GM12878 (cell line): ENCODE measurements at regions not wholly inside any gene's neighbourhood (a gene's known extent, or its start where the extent isn't known, plus 50 kb on each side); places are given as distances from the start of the nearest gene placed in this dataset.

Experiments
- ASH2L ChIP-seq: fragments of 300-600, 200-600 bp; sonication (generic); IDR thresholded peaks from 2 replicates; pipeline ENCODE4 v1.6.1; 2017; ENCODE audit warnings: low read depth, mild to moderate bottlenecking, borderline replicate concordance
- BACH1 ChIP-seq: fragments of 450-650 bp; IDR thresholded peaks from 2 replicates; pipeline ENCODE4 v1.6.1; 2017; ENCODE audit warnings: mild to moderate bottlenecking, borderline replicate concordance
- EZH2 ChIP-seq: IDR thresholded peaks from 2 replicates; pipeline ENCODE4 v1.6.1; 2012; ENCODE audit warnings: low read depth, mild to moderate bottlenecking, control low read depth, inconsistent platforms, low read length, borderline replicate concordance; ENCODE audit not compliant: control insufficient read depth
- GABPA ChIP-seq: IDR thresholded peaks from 2 replicates; pipeline ENCODE4 v1.6.1; 2014; ENCODE audit warnings: antibody characterized with exemption, low read depth, mild to moderate bottlenecking, inconsistent platforms
- KDM1A ChIP-seq: fragments of 200-600 bp; sonication (generic); IDR thresholded peaks from 2 replicates; pipeline ENCODE4 v1.6.1; 2016; ENCODE audit warnings: borderline replicate concordance
- MYC ChIP-seq: IDR thresholded peaks from 2 replicates; pipeline ENCODE4 v1.6.1; 2011; ENCODE audit warnings: mild to moderate bottlenecking, low read length, moderate library complexity, inconsistent platforms; ENCODE audit not compliant: insufficient read depth, insufficient replicate concordance, insufficient read length, severe bottlenecking
- NFYB ChIP-seq: IDR thresholded peaks from 2 replicates; pipeline ENCODE4 v1.6.1; 2011; ENCODE audit warnings: low read depth, mild to moderate bottlenecking, low read length, improper control_type of control experiment, moderate library complexity; ENCODE audit not compliant: insufficient read depth
- NR2C1 ChIP-seq: fragments of 450-650 bp; IDR thresholded peaks from 2 replicates; pipeline ENCODE4 v1.6.1; 2017; ENCODE audit warnings: antibody characterized with exemption, mild to moderate bottlenecking, moderate library complexity
- POLR2A ChIP-seq: IDR thresholded peaks from 2 replicates; pipeline ENCODE4 v1.6.1; 2011; ENCODE audit warnings: low read depth, mild to moderate bottlenecking, low read length
- STAT3 ChIP-seq: IDR thresholded peaks from 2 replicates; pipeline ENCODE4 v1.6.1; 2011; ENCODE audit warnings: low read depth, low read length, improper control_type of control experiment
- TCF3 ChIP-seq: IDR thresholded peaks from 2 replicates; pipeline ENCODE4 v1.6.1; 2012; ENCODE audit warnings: low read depth, mild to moderate bottlenecking, low read length, borderline replicate concordance; ENCODE audit not compliant: insufficient read depth
- ZZZ3 ChIP-seq: IDR thresholded peaks from 2 replicates; pipeline ENCODE4 v1.6.1; 2011; ENCODE audit warnings: low read depth; ENCODE audit not compliant: control insufficient read depth, insufficient read length
- TF ChIP-seq, protein P1 (sequence below), 3 experiments: IDR thresholded peaks in 2 of 3; conservative IDR thresholded peaks in 1 of 3; 2 replicates each; pipeline ENCODE4 v1.5.1; 2011; ENCODE audit warnings: low read depth in 3 of 3, low read length in 3 of 3, mild to moderate bottlenecking in 3 of 3, control low read depth in 2 of 3, moderate library complexity in 2 of 3, inconsistent platforms in 1 of 3, mixed read lengths in 1 of 3; ENCODE audit not compliant: control insufficient read depth in 2 of 3, insufficient read depth in 1 of 3; ENCODE audit errors: extremely low read depth in 1 of 3
- TF ChIP-seq, protein P2 (sequence below): IDR thresholded peaks from 2 replicates; pipeline ENCODE4 v1.6.1; 2012; ENCODE audit warnings: mild to moderate bottlenecking, low read depth, low read length

DNA sequence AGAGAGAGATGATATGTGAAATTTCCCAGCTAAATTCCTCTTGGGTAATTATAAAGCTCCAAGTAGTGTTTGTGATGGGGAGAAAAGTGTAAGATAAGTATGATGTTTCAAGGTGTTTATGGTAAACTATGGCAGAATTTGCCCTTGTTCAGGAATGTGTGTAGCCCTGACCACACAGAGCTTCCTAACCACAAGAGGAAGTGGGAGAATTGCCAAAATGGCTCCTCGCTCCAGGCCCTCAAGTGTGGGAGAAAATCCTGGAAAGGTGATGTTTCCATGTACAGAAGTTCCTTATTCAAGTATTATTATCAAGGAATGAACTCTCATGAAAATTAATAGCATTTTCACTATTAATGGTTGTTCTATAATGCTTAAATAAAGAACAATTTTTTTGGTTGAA lies 878.3 kb downstream of the TDRD15 start:
- TF ChIP-seq ASH2L (no peak), NFYB (no peak), STAT3 (no peak), TCF3 (no peak), KDM1A (no peak), GABPA (no peak), NR2C1 (no peak), MYC (no peak), ZZZ3 (no peak), BACH1 (no peak), POLR2A (no peak), EZH2 (no peak)
- TF ChIP-seq, protein P1, sequence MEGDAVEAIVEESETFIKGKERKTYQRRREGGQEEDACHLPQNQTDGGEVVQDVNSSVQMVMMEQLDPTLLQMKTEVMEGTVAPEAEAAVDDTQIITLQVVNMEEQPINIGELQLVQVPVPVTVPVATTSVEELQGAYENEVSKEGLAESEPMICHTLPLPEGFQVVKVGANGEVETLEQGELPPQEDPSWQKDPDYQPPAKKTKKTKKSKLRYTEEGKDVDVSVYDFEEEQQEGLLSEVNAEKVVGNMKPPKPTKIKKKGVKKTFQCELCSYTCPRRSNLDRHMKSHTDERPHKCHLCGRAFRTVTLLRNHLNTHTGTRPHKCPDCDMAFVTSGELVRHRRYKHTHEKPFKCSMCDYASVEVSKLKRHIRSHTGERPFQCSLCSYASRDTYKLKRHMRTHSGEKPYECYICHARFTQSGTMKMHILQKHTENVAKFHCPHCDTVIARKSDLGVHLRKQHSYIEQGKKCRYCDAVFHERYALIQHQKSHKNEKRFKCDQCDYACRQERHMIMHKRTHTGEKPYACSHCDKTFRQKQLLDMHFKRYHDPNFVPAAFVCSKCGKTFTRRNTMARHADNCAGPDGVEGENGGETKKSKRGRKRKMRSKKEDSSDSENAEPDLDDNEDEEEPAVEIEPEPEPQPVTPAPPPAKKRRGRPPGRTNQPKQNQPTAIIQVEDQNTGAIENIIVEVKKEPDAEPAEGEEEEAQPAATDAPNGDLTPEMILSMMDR (IDR thresholded peaks at IDR 0.05 in 2 of 3, conservative IDR thresholded peaks at IDR 0.05 in 1 of 3; ENCODE audit: control insufficient read depth in 2 of 3, extremely low read depth in 1 of 3, insufficient read depth in 1 of 3, low read depth in 3 of 3, low read length in 3 of 3): no peak
- TF ChIP-seq, protein P2, sequence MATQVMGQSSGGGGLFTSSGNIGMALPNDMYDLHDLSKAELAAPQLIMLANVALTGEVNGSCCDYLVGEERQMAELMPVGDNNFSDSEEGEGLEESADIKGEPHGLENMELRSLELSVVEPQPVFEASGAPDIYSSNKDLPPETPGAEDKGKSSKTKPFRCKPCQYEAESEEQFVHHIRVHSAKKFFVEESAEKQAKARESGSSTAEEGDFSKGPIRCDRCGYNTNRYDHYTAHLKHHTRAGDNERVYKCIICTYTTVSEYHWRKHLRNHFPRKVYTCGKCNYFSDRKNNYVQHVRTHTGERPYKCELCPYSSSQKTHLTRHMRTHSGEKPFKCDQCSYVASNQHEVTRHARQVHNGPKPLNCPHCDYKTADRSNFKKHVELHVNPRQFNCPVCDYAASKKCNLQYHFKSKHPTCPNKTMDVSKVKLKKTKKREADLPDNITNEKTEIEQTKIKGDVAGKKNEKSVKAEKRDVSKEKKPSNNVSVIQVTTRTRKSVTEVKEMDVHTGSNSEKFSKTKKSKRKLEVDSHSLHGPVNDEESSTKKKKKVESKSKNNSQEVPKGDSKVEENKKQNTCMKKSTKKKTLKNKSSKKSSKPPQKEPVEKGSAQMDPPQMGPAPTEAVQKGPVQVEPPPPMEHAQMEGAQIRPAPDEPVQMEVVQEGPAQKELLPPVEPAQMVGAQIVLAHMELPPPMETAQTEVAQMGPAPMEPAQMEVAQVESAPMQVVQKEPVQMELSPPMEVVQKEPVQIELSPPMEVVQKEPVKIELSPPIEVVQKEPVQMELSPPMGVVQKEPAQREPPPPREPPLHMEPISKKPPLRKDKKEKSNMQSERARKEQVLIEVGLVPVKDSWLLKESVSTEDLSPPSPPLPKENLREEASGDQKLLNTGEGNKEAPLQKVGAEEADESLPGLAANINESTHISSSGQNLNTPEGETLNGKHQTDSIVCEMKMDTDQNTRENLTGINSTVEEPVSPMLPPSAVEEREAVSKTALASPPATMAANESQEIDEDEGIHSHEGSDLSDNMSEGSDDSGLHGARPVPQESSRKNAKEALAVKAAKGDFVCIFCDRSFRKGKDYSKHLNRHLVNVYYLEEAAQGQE: no peak
